ENCODE measurements at regions not wholly inside any gene's neighbourhood (a gene's known extent, or its start where the extent isn't known, plus 50 kb on each side); places are given as distances from the start of the nearest gene placed in this dataset.

GRCh38 chr9:11374926-11375325, 762.1 kb upstream of the PTPRD start:
- no peaks in the 10 kb centered on the region for H3K27me3 Mint-ChIP-seq (ENCODE audit: low read depth)
- ATAC-seq (peak; percentile 83), DNase-seq (ENCODE audit: low spot score) (no peak)
- H3K36me3 Mint-ChIP-seq, result no peaks in the 10 kb centered on the region
- peaks cover 14% of the 10 kb centered on the region for H3K4me1 Mint-ChIP-seq
- H3K27ac Mint-ChIP-seq, result peak overlapping the region; percentile 95
- TF ChIP-seq OVOL2 (CRISPR knock-in tag; IDR thresholded peaks at IDR 0.05; ENCODE audit: borderline replicate concordance) (no peak), ZNF512 (CRISPR knock-in tag; IDR thresholded peaks at IDR 0.05; ENCODE audit: borderline replicate concordance) (0 out of 2 replicates have a peak, but pooled peaks have one; percentile 30), ATF6 (CRISPR knock-in tag; IDR thresholded peaks at IDR 0.05) (no peak), SP1 (CRISPR knock-in tag; conservative IDR thresholded peaks at IDR 0.05) (no peak), RORB (CRISPR knock-in tag; IDR thresholded peaks at IDR 0.05) (no peak)
- no peak overlapping the region; the same call in 1 of the 2 replicates for H3K4me3 Mint-ChIP-seq
- CTCF ChIA-PET, result interaction anchor here (0.7 kb wide), 1 partner anchor 60 kb away, joined by 3 read pairs; no protein-coding TSS in a partner anchor
- POLR2A ChIA-PET, result interaction anchor here (0.7 kb wide), 1 partner anchor 152 kb away, joined by 6 read pairs; no protein-coding TSS in a partner anchor
- H3K9me3 Mint-ChIP-seq, result no peaks in the 10 kb centered on the region

- POLR2A ChIA-PET, result no interaction called here
- Mint-ChIP-seq H3K36me3 (peaks cover 31% of the 10 kb centered on the region), H3K27me3 (ENCODE audit: low read depth) (no peaks in the 10 kb centered on the region), H3K27ac (no peak overlapping the region), H3K9me3 (peaks cover 46% of the 10 kb centered on the region), H3K4me1 (no peaks in the 10 kb centered on the region), H3K4me3 (no peak overlapping the region)
- CTCF ChIA-PET, result no interaction called here
- TF ChIP-seq ATF1 (CRISPR knock-in tag; IDR thresholded peaks at IDR 0.05) (no peak), CBFB (CRISPR knock-in tag; IDR thresholded peaks at IDR 0.05; ENCODE audit: low read depth) (no peak), RELA (CRISPR knock-in tag; IDR thresholded peaks at IDR 0.05; ENCODE audit: borderline replicate concordance) (no peak), ZNF317 (CRISPR knock-in tag; IDR thresholded peaks at IDR 0.05; ENCODE audit: borderline replicate concordance, low read depth) (no peak), USF2 (CRISPR knock-in tag; IDR thresholded peaks at IDR 0.05) (no peak), PREB (CRISPR knock-in tag; IDR thresholded peaks at IDR 0.05; ENCODE audit: borderline replicate concordance) (no peak), IRF2 (CRISPR knock-in tag; IDR thresholded peaks at IDR 0.05; ENCODE audit: borderline replicate concordance, low read depth) (no peak)
- ATAC-seq (no peak), DNase-seq (ENCODE audit: low spot score) (no peak)
Measured at GRCh38 chr9:11402621-11403020, 789.8 kb upstream of the PTPRD start.

GRCh38 chr9:11414241-11414640, 801.4 kb upstream of the PTPRD start:
- no peak overlapping the region for H3K27ac Mint-ChIP-seq
- H3K4me3 Mint-ChIP-seq, result no peak overlapping the region
- ATAC-seq (no peak), DNase-seq (ENCODE audit: low spot score) (no peak)
- H3K4me1 Mint-ChIP-seq, result peaks cover 3% of the 10 kb centered on the region; the same call in 1 of the 2 replicates
- no peaks in the 10 kb centered on the region for H3K9me3 Mint-ChIP-seq
- ChIA-PET POLR2A (no interaction called here), CTCF (no interaction called here)
- no peaks in the 10 kb centered on the region for H3K36me3 Mint-ChIP-seq
- no peaks in the 10 kb centered on the region for H3K27me3 Mint-ChIP-seq (ENCODE audit: low read depth)
- TF ChIP-seq CBFB (CRISPR knock-in tag; IDR thresholded peaks at IDR 0.05; ENCODE audit: low read depth) (no peak), ZNF219 (CRISPR knock-in tag; IDR thresholded peaks at IDR 0.05; ENCODE audit: borderline replicate concordance) (no peak), ZNF425 (CRISPR knock-in tag; conservative IDR thresholded peaks at IDR 0.05) (no peak), IRF1 (CRISPR knock-in tag; IDR thresholded peaks at IDR 0.05) (no peak), PRDM15 (CRISPR knock-in tag; IDR thresholded peaks at IDR 0.05) (no peak), ZNF423 (CRISPR knock-in tag; IDR thresholded peaks at IDR 0.05) (no peak), USF1 (CRISPR knock-in tag; IDR thresholded peaks at IDR 0.05) (no peak), NR1H2 (CRISPR knock-in tag; IDR thresholded peaks at IDR 0.05) (no peak)
